SK-N-SH treated with all-trans-retinoic acid at 6 μM for 48 hours (cell line): ENCODE measurements at regions not wholly inside any gene's neighbourhood (a gene's known extent, or its start where the extent isn't known, plus 50 kb on each side); places are given as distances from the start of the nearest gene placed in this dataset.

Source experiments
- ARNTL ChIP-seq: fragments of 450-650 bp; formaldehyde crosslinking; IDR thresholded peaks from 2 replicates; pipeline ENCODE4 v1.5.0; 2020; ENCODE audit warnings: low read depth, mild to moderate bottlenecking, moderate library complexity, borderline replicate concordance
- OSR1 ChIP-seq: fragments of 250-450 bp; sonication (Bioruptor Pico); IDR thresholded peaks from 2 replicates; pipeline ENCODE4 v1.8.0; 2022; ENCODE audit warnings: moderate library complexity, mild to moderate bottlenecking, inconsistent platforms
- TF ChIP-seq, protein P1 (sequence below): fragments of 250-450 bp; sonication (Bioruptor Pico); IDR thresholded peaks from 2 replicates; pipeline ENCODE4 v1.5.0; 2020; ENCODE audit warnings: mild to moderate bottlenecking, moderate library complexity
- TF ChIP-seq, protein P2 (sequence below): fragments of 250-450 bp; sonication (Bioruptor Pico); IDR thresholded peaks from 2 replicates; pipeline ENCODE4 v1.8.0; 2020; ENCODE audit warnings: mild to moderate bottlenecking, moderate library complexity, borderline replicate concordance
- TF ChIP-seq, protein P3 (sequence below): fragments of 250-450 bp; sonication (Bioruptor Pico); IDR thresholded peaks from 2 replicates; pipeline ENCODE4 v1.5.1; 2021; ENCODE audit warnings: mild to moderate bottlenecking, moderate library complexity

DNA sequence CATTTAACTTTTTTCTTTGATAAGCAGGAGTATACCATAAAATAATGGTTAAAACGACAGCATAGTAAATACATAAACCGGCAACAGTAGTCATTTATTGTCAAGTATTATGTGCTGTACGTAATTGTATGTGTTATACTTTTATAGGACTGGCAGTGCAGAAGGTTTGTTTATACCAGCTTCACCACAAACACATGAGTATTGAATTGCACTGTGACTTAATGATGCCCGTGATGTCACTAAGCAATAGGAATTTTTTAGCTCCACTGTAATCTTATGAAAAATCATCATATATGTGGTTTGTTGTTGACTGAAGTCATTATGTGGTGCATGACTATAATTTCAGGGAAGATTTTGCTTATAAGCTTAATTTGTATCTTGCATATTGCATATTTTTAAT is 424.6 kb downstream of the PABPC4L start:
- TF ChIP-seq ARNTL (CRISPR knock-in tag) (no peak), OSR1 (CRISPR knock-in tag) (no peak)
- TF ChIP-seq, protein P1, sequence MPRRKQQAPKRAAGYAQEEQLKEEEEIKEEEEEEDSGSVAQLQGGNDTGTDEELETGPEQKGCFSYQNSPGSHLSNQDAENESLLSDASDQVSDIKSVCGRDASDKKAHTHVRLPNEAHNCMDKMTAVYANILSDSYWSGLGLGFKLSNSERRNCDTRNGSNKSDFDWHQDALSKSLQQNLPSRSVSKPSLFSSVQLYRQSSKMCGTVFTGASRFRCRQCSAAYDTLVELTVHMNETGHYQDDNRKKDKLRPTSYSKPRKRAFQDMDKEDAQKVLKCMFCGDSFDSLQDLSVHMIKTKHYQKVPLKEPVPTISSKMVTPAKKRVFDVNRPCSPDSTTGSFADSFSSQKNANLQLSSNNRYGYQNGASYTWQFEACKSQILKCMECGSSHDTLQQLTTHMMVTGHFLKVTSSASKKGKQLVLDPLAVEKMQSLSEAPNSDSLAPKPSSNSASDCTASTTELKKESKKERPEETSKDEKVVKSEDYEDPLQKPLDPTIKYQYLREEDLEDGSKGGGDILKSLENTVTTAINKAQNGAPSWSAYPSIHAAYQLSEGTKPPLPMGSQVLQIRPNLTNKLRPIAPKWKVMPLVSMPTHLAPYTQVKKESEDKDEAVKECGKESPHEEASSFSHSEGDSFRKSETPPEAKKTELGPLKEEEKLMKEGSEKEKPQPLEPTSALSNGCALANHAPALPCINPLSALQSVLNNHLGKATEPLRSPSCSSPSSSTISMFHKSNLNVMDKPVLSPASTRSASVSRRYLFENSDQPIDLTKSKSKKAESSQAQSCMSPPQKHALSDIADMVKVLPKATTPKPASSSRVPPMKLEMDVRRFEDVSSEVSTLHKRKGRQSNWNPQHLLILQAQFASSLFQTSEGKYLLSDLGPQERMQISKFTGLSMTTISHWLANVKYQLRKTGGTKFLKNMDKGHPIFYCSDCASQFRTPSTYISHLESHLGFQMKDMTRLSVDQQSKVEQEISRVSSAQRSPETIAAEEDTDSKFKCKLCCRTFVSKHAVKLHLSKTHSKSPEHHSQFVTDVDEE (CRISPR knock-in tag): no peak
- TF ChIP-seq, protein P2, sequence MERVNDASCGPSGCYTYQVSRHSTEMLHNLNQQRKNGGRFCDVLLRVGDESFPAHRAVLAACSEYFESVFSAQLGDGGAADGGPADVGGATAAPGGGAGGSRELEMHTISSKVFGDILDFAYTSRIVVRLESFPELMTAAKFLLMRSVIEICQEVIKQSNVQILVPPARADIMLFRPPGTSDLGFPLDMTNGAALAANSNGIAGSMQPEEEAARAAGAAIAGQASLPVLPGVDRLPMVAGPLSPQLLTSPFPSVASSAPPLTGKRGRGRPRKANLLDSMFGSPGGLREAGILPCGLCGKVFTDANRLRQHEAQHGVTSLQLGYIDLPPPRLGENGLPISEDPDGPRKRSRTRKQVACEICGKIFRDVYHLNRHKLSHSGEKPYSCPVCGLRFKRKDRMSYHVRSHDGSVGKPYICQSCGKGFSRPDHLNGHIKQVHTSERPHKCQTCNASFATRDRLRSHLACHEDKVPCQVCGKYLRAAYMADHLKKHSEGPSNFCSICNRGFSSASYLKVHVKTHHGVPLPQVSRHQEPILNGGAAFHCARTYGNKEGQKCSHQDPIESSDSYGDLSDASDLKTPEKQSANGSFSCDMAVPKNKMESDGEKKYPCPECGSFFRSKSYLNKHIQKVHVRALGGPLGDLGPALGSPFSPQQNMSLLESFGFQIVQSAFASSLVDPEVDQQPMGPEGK (CRISPR knock-in tag): no peak
- TF ChIP-seq, protein P3, sequence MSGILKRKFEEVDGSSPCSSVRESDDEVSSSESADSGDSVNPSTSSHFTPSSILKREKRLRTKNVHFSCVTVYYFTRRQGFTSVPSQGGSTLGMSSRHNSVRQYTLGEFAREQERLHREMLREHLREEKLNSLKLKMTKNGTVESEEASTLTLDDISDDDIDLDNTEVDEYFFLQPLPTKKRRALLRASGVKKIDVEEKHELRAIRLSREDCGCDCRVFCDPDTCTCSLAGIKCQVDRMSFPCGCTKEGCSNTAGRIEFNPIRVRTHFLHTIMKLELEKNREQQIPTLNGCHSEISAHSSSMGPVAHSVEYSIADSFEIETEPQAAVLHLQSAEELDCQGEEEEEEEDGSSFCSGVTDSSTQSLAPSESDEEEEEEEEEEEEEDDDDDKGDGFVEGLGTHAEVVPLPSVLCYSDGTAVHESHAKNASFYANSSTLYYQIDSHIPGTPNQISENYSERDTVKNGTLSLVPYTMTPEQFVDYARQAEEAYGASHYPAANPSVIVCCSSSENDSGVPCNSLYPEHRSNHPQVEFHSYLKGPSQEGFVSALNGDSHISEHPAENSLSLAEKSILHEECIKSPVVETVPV (CRISPR knock-in tag): no peak
